Endodermal cell (in vitro differentiated cells): ENCODE measurements at regions not wholly inside any gene's neighbourhood (a gene's known extent, or its start where the extent isn't known, plus 50 kb on each side); places are given as distances from the start of the nearest gene placed in this dataset.

Experiments used
- DNase-seq: peaks from one replicate; pipeline ENCODE4 v3.0.0-alpha.2; 2017
- H3K27ac ChIP-seq: 2 replicates; pipeline ENCODE4 v1.5.1; 2013; ENCODE audit warnings: mild to moderate bottlenecking, low read depth, low read length, moderate library complexity
- H3K27me3 ChIP-seq: 2 replicates; pipeline ENCODE4 v1.6.1; 2013; ENCODE audit warnings: mild to moderate bottlenecking, low read length, moderate library complexity; ENCODE audit not compliant: insufficient read depth, control insufficient read depth, poor library complexity, severe bottlenecking
- H3K36me3 ChIP-seq: 2 replicates; pipeline ENCODE4 v1.7.0; 2013; ENCODE audit warnings: mild to moderate bottlenecking, low read length, moderate library complexity; ENCODE audit not compliant: control insufficient read depth, insufficient read depth
- H3K4me1 ChIP-seq: one replicate; pipeline ENCODE4 v1.7.0; 2013; ENCODE audit warnings: low read length; ENCODE audit not compliant: control insufficient read depth, insufficient read depth
- H3K4me3 ChIP-seq: 2 replicates; pipeline ENCODE4 v1.5.1; 2013; ENCODE audit warnings: mild to moderate bottlenecking, low read length, moderate library complexity
- H3K9ac ChIP-seq: 2 replicates; pipeline ENCODE4 v1.6.1; 2013; ENCODE audit warnings: mild to moderate bottlenecking, low read length, moderate library complexity; ENCODE audit not compliant: poor library complexity, severe bottlenecking; ENCODE audit errors: extremely low read depth
- H3K9me3 ChIP-seq: 2 replicates; pipeline ENCODE4 v1.6.1; 2013; ENCODE audit warnings: mild to moderate bottlenecking, low read length, moderate library complexity; ENCODE audit not compliant: control insufficient read depth
- H3K27ac Mint-ChIP-seq: 2 replicates; pipeline ENCODE4 v1.8.0; 2020; ENCODE audit warnings: mixed read lengths
- H3K27me3 Mint-ChIP-seq: 2 replicates; pipeline ENCODE4 v1.8.0; 2021; ENCODE audit warnings: mild to moderate bottlenecking, mixed read lengths; ENCODE audit not compliant: insufficient read depth
- H3K36me3 Mint-ChIP-seq: 2 replicates; pipeline ENCODE4 v1.8.0; 2020; ENCODE audit warnings: low read depth, mixed read lengths
- H3K4me1 Mint-ChIP-seq: 2 replicates; pipeline ENCODE4 v1.8.0; 2020; ENCODE audit warnings: mixed read lengths
- H3K4me3 Mint-ChIP-seq: 2 replicates; pipeline ENCODE4 v1.8.0; 2020; ENCODE audit warnings: mild to moderate bottlenecking, moderate library complexity, mixed read lengths
- H3K9me3 Mint-ChIP-seq: 2 replicates; pipeline ENCODE4 v1.8.0; 2020; ENCODE audit warnings: mild to moderate bottlenecking, mixed read lengths
- WGBS, 2 experiments: methylation state at CpG; one replicate each; pipeline versions ENCODE4 v1.1.5 to v1.1.7; 2013; ENCODE audit warnings: missing lambda C conversion rate in 2 of 2, mixed read lengths in 1 of 2; ENCODE audit not compliant: insufficient coverage in 1 of 2, insufficient read length in 1 of 2; 5-methylcytosine and 5-hydroxymethylcytosine counted together
- TF ChIP-seq, protein P1 (sequence below): fragments of 200-600 bp; sonication (generic); conservative IDR thresholded peaks from 2 replicates; pipeline ENCODE4 v1.5.0; 2021; ENCODE audit warnings: antibody characterized with exemption, mild to moderate bottlenecking

GRCh38 chr1:191643060-191643459, 515.2 kb upstream of the RGS18 start:
- Histone ChIP-seq H3K9me3 (no peaks in the 10 kb centered on the region), H3K27me3 (no peaks in the 10 kb centered on the region), H3K4me3 (no peak overlapping the region), H3K4me1 (no peaks in the 10 kb centered on the region), H3K27ac (no peak overlapping the region), H3K9ac (no peak overlapping the region), H3K36me3 (no peaks in the 10 kb centered on the region)
- no peaks in the 10 kb centered on the region for H3K27me3 Mint-ChIP-seq
- peaks cover 2% of the 10 kb centered on the region for H3K9me3 Mint-ChIP-seq
- H3K27ac Mint-ChIP-seq = no peak overlapping the region
- no peak overlapping the region for H3K4me3 Mint-ChIP-seq
- TF ChIP-seq, protein P1, sequence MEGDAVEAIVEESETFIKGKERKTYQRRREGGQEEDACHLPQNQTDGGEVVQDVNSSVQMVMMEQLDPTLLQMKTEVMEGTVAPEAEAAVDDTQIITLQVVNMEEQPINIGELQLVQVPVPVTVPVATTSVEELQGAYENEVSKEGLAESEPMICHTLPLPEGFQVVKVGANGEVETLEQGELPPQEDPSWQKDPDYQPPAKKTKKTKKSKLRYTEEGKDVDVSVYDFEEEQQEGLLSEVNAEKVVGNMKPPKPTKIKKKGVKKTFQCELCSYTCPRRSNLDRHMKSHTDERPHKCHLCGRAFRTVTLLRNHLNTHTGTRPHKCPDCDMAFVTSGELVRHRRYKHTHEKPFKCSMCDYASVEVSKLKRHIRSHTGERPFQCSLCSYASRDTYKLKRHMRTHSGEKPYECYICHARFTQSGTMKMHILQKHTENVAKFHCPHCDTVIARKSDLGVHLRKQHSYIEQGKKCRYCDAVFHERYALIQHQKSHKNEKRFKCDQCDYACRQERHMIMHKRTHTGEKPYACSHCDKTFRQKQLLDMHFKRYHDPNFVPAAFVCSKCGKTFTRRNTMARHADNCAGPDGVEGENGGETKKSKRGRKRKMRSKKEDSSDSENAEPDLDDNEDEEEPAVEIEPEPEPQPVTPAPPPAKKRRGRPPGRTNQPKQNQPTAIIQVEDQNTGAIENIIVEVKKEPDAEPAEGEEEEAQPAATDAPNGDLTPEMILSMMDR = no peak
- no peaks in the 10 kb centered on the region for H3K4me1 Mint-ChIP-seq
- no peak for DNase-seq
- 80% methylated on average over 1 of the region's 1 CpG; no CpG with 5 or more reads in 1 of the 2 experiments for WGBS, 2 experiments
- H3K36me3 Mint-ChIP-seq = no peaks in the 10 kb centered on the region

DNA sequence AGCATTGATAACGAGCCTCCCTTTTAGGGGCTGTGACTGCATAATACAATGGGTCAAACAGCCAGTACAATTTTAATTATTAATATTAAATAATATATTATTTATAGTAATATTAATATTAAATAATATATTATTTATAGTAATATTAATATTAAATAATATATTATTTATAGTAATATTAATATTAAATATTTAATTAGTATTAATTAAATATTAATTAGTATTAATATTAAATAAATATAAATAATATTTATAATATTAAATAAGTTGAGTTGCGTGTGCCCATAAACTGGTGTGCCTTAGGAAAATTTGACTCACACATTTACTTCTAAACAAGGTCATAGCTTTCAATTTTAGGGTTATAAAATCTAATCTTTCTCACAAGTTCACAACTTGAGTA, 509.3 kb upstream of the RGS18 start:
- H3K9me3 Mint-ChIP-seq = peaks cover 2% of the 10 kb centered on the region
- H3K27me3 ChIP-seq = no peaks in the 10 kb centered on the region
- WGBS, 2 experiments = 100% methylated on average over 2 of the region's 2 CpGs; no CpG with 5 or more reads in 1 of the 2 experiments

GRCh38 chr1:191662051-191662450, 496.2 kb upstream of the RGS18 start:
- TF ChIP-seq, protein P1 = no peak
- no peaks in the 10 kb centered on the region for H3K4me1 Mint-ChIP-seq
- H3K27ac Mint-ChIP-seq = no peak overlapping the region

More for the DNA sequence above, 509.3 kb upstream of the RGS18 start:
- DNase-seq = no peak
- no peaks in the 10 kb centered on the region for H3K9me3 ChIP-seq
- no peak overlapping the region for H3K9ac ChIP-seq
- H3K27ac ChIP-seq = no peak overlapping the region
- Mint-ChIP-seq H3K27me3 (no peaks in the 10 kb centered on the region), H3K4me3 (no peak overlapping the region), H3K27ac (no peak overlapping the region), H3K4me1 (peaks cover 7% of the 10 kb centered on the region), H3K36me3 (no peaks in the 10 kb centered on the region)
- TF ChIP-seq, protein P1 = no peak
- no peaks in the 10 kb centered on the region for H3K36me3 ChIP-seq
- H3K4me3 ChIP-seq = no peak overlapping the region
- peaks cover 5% of the 10 kb centered on the region for H3K4me1 ChIP-seq

More at GRCh38 chr1:191662051-191662450, 496.2 kb upstream of the RGS18 start:
- Mint-ChIP-seq H3K36me3 (no peaks in the 10 kb centered on the region), H3K27me3 (no peaks in the 10 kb centered on the region), H3K4me3 (no peak overlapping the region), H3K9me3 (no peaks in the 10 kb centered on the region)
- Histone ChIP-seq H3K9me3 (no peaks in the 10 kb centered on the region), H3K36me3 (no peaks in the 10 kb centered on the region), H3K27ac (no peak overlapping the region), H3K4me1 (no peaks in the 10 kb centered on the region), H3K27me3 (no peaks in the 10 kb centered on the region), H3K4me3 (no peak overlapping the region), H3K9ac (no peak overlapping the region)
- WGBS, 2 experiments = 83% methylated on average over 1 of the region's 1 CpG; no CpG with 5 or more reads in 1 of the 2 experiments
- DNase-seq = no peak
